Mammary epithelial cell (primary cell): ENCODE measurements at regions not wholly inside any gene's neighbourhood (a gene's known extent, or its start where the extent isn't known, plus 50 kb on each side); places are given as distances from the start of the nearest gene placed in this dataset.

Experiments
- EZH2 ChIP-seq: IDR thresholded peaks from 2 replicates; pipeline ENCODE4 v1.6.1; 2012; ENCODE audit warnings: low read length, inconsistent platforms, borderline replicate concordance
- TF ChIP-seq, protein P1 (sequence below), 2 donors: IDR thresholded peaks in 1 of 2; conservative IDR thresholded peaks in 1 of 2; 2 replicates each; pipeline ENCODE4 v1.5.1; 2011 to 2012; ENCODE audit warnings: inconsistent platforms in 2 of 2, low read length in 2 of 2, mild to moderate bottlenecking in 2 of 2, control low read depth in 1 of 2, low read depth in 1 of 2; ENCODE audit not compliant: insufficient read depth in 1 of 2; ENCODE audit errors: extremely low read depth in 1 of 2

DNA sequence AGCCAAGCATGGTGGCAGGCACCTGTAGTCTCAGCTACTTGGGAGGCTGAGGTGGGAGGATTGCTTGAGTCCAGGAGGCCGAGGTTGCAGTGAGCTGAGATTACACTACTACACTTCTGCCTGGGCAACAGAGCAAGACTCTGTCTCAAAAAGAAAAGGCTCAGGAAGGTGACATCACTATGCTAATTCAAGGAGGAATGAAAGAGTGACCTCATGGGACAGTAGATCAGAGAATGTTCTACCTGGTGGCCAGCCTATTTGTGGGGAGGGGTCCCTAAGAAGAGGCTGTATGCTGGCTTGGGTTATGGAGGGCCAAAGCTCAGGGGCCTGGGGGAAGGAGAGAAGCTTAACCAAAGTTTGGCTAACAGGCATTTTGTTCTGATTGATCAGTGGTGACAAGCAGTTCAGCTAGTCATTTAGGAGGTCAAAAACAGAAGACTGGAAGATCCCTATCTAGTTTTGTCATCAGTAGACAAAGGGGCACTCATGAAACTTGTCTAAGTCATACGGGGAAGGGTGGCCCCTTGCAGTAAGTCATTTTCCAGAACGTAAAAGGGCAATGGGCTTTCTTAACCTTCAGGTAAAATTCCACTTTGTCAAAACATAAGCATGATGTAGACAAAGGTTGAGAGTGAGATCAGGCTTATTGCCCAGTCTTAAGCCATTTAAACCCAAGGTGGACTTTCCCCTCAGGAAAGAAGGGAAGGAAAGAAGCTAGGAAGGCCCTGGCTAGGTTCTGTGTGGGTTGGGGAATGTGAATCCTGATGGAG lies 60.8 kb upstream of the EEA1 start:
- TF ChIP-seq EZH2, result no peak
- TF ChIP-seq, protein P1, sequence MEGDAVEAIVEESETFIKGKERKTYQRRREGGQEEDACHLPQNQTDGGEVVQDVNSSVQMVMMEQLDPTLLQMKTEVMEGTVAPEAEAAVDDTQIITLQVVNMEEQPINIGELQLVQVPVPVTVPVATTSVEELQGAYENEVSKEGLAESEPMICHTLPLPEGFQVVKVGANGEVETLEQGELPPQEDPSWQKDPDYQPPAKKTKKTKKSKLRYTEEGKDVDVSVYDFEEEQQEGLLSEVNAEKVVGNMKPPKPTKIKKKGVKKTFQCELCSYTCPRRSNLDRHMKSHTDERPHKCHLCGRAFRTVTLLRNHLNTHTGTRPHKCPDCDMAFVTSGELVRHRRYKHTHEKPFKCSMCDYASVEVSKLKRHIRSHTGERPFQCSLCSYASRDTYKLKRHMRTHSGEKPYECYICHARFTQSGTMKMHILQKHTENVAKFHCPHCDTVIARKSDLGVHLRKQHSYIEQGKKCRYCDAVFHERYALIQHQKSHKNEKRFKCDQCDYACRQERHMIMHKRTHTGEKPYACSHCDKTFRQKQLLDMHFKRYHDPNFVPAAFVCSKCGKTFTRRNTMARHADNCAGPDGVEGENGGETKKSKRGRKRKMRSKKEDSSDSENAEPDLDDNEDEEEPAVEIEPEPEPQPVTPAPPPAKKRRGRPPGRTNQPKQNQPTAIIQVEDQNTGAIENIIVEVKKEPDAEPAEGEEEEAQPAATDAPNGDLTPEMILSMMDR (conservative IDR thresholded peaks at IDR 0.05 in 1 of 2, IDR thresholded peaks at IDR 0.05 in 1 of 2; ENCODE audit: extremely low read depth in 1 of 2, insufficient read depth in 1 of 2, low read depth in 1 of 2, low read length in 2 of 2), result no peak
